T-helper 22 cell (primary cell): ENCODE measurements at regions not wholly inside any gene's neighbourhood (a gene's known extent, or its start where the extent isn't known, plus 50 kb on each side); places are given as distances from the start of the nearest gene placed in this dataset.

Experiments used
- DNase-seq: peaks from one replicate; pipeline ENCODE4 v3.0.0-alpha.2; 2020; ENCODE audit warnings: low read depth

DNA sequence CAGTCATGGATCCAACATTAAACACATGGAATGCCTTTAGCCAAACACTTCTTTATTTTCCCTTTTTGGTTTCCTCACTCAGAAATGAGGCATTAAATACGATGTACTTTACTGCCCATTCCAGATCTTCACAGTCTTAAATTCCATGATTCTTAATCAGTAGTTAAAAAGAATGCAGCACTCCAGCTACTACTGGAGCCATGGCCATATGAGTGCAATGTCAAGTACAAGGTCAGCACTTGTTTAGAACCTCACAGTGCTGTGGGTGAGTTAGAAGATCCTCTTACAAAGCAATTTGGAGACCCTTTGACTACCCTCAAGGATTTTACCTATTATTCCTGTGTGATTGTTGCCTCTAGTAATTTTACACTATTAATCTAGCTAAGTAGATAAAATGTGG lies 550.3 kb upstream of the LRRTM1 start:
- no peak for DNase-seq

DNA sequence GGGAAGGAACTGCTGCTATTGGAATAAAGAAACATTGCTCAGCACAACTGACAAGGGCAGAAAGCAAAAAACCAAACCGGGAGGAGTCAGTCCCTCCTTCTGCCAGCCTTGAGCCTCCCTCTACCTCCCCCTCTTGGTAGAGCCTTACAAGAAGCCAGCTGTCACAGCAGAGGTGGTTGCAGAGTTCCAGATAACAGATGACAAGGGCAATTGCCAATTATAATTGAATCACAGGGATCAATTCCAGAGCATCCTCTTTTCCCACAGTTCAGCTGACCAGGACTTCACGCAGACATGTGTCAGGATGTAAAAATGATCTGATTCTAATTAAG lies 548.2 kb upstream of the LRRTM1 start:
- DNase-seq, result no peak

DNA sequence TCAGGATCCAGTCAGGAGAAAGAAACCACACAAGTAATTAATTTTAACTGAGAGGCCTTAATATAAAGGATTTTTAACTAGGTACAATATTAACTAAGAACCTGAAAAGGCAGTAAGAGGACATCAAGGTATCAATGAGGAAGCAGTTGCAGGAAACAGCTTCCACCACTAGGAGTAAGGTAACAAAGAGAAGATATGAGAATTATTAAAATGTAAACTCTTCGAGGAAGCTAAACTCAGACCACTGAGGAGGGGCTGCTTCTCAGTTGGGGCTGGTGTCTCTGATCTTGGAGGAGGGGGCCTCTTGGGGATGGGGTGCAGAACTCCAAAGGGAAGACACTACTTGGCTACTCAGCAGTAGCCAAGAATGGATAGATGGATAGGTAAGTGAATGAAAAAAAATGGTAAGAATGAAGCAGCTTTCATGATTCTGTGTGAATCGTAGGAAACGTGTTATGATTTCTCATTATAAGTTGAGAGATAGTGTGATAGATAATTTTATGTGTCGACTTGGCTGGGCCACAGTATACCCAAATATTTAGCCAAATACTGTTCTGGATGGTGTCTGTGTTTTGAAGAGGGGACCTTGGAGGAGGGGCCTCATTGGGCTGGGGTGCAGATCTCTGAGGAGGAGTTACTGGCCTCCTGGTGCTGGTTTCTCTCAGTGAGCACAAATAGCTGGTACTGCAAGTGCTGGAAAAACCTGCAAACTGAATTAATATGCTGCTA lies 547.7 kb upstream of the LRRTM1 start:
- no peak for DNase-seq

DNA sequence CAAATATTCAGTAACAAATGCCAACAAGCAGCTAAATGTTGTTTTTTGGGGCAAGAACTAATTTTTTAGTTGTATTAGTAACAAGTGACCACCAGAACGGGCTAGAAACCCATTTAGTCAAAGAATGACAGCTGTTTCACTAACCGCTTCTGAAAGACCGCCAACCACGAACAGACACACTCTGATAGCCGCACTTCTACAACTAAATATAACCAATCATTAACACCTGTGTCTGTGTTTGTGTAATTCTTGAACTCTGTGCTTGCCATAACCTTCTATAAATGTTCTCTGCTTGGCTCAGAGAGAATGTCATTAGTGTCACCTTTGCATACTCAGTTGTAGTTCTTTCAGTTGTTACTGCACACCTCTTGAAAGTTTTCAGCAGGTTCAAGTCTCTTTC lies 526.3 kb upstream of the LRRTM1 start:
- DNase-seq, result no peak

DNA sequence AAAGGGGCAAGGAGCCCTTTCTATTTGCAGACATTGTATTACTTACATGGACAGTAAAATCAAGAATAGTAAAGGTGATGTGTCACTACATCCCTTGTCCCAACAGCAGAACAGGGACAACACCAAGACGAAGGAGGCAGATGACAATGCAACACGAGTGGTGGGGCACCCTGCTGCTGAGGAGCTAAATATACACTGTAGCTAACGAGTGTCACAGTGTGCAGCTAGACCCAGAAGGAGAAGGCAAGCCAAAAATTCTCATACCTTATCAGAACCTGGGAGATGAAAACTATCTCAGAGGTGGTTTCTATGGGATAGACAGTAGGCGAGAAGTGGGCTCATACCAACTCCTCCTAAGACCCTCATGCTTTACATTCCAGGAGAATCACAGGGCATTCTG lies 518.4 kb upstream of the LRRTM1 start:
- no peak for DNase-seq

DNA sequence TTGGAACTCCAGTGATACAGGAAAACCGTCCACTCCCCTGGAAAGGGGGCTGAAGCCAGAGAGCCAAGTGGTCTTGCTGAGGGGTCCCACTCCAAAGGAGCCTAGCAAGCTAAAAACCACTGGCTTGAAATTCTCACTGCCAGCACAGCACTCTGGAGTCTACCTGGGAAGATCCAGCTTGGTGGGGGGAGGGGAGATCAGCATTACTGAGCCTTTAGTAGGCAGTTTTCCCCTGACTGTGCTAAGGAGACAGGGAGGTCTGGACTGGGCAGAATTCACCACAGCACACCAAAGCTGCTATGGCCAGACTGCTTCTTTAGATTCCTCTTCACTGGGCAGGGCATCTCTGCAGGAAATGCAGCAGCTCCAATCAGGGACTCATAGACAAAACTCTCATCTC lies 510.7 kb upstream of the LRRTM1 start:
- no peak for DNase-seq

DNA sequence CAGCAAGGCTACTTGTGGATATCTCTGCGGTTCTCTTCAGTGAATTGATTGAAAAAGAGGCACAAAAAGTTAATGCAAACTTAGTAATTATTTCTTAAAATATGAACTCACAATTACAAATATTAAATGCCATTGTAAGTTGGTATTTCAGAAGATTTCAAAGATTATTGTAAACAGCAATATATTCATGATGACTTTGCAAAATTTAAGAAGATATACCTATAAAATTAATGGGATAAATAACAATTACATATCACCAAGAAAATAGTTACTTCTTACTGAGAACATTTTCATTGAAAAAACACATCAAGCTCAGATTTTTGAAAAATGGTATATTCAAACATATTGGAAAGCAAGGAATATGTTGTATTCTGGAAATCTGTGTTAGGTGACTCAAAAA lies 482.0 kb upstream of the LRRTM1 start:
- DNase-seq, result no peak

DNA sequence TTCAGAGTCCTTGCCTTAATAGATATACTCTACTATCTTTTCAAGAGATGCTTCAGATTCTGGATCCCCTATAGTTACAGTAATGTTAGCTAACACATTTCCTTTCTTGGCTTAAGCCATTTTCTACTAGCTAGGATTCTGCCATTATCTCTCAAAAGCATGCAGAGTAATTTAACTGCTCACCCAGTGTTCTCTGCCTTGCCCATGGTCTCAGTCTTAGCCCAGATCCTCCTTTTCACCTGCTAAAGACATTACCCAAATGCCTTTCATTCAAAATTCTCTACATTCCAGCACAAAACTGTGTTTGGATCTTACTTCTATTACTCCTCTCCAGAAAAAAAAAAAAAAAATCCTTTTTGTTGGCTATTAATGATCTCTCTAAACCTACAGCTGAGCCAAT lies 474.2 kb upstream of the LRRTM1 start:
- no peak for DNase-seq

DNA sequence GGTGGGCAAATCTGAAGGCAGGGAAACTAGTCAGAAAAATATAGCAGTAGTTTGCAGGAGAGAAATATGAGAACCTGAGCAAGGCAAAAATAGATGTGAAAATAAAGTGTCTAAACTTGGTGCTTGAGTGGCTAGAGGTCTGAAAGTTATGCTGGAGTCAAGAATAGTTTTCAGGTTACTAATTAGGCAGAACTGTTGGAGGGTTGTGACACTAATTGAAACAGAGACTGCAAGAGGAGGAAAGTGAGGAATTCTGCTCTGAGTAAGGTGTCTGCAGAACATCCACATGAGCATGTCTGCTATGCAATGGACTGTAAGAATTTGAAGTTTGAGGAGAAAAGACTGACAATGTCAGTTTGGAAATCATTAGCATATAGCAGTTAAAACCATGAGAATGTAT lies 444.0 kb upstream of the LRRTM1 start:
- no peak for DNase-seq

DNA sequence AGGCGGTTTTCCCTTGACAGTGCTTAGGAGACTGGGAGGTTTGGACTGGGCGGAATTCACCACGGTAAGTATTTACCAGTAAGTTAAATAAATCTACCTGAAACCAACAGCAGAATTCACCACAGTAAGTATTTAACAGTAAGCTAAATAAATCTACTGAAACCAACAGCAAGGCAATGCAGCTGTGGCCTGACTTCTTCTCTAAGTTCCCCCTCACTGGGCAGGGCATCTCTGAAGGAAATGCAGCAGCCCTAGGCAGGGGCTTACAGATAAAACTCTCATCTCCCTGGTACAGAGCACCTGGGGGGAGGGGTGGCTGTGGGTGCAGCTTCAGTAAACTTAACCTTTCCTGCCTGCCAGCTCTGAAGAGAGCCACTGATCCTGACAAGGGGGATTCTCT lies 432.5 kb upstream of the LRRTM1 start:
- DNase-seq, result no peak

DNA sequence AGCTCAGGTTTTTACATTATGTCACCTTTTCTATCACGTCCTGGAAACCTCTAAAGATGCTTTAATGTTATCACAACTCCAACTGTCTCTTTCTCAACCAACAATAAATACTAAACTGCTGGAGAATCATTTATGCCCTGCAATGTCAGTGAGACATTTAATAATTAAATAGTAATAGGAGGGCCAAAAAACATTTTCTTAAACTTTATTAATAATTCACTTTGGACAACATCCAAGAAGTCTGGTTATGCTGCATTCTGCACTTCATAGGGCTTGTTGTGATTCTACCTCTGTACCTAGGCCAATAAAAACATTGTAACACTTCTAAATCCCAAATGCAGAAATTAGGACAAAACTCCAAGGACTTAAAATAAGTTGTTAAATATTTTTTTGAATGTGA lies 420.4 kb upstream of the LRRTM1 start:
- DNase-seq, result no peak

DNA sequence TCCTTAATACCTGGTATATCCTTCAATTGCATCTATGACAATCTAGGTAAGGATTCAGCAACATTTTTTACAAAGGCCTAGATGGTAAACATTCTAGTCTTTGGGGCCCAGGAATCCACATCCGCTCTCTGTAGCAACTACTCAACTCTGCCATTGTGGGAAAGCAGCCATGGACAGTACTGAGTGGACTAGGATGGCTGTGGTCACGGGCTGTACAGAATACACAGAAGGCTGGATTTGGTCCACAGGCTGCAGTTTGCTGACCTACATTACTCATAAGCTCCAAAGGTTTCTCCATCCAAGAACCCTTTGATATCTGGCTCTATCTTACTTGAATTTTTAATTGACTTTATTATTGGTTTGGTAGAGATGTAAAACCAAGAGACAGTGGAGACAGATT lies 418.3 kb upstream of the LRRTM1 start:
- DNase-seq, result no peak

DNA sequence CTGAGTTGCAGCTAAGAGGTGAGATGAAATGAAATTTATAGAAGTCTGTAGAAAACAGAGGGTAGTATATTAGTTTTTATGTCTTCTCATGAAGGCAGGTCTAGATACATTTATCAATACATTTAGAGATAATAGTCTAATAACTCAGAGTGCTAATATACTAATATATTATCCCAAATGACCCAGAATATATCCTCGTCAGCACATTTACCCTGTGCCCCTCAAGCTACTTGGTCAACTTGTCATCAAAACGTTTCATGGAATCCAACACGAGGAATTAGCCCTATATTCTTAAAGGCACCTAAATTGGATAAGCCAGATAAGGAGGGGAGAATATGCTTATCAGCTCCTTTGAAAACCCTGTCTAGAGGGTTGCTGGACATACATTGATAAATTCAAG lies 415.1 kb upstream of the LRRTM1 start:
- DNase-seq, result no peak

DNA sequence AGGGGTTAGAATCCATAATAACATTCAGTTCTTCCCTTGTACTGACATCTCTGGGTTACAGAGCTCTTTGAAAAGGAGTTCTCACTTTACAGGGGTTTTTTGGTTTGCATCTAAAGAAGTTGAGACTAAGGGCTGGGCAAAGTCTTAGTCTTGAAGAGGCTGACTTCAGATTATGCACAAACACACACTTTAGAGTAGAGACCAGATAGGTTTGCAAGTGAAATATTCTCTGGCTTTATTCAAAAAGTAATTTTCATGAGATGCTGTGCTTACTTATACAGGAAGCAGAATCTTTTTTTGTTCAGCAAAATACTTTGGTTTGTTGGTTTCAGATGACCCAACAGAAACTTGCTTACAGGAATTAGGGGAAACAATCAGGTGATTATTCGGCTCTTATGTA lies 410.9 kb upstream of the LRRTM1 start:
- DNase-seq, result no peak

DNA sequence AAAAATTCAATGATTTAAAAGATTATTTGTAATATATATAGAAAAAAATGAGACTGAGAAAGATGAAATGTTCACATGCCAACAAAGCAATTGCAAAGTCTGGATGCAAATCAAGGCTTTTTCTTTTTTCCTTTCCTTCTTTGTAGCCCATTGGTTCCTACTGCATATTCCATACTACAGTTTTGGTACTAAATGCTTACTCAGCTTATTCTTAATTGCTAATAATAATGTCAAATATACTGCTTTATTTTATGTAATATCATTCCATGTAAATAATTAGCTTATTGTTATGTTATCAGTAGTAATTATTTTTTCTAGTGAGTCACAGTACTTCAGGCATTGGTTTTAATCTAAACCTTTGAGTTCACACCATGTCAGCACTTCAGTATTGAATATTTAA lies 407.4 kb upstream of the LRRTM1 start:
- DNase-seq, result no peak

DNA sequence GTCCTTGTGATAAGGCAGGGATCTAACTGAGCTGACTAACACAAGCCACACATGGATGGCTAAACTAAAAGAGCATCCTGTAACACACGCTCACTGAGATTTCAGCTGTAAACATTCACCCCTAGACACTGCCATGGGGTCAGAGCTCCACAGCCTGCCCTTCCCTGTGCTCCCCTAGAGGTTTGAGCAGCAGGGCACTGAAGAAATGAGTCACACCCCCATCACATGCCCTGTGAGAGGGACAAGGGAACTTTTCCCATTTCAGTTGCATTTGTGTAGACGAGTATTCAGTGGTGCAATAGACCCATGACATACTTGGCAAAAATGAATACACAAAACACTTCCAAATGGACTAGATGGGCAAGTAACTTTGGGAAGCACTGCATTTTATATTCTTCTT lies 402.4 kb upstream of the LRRTM1 start:
- DNase-seq, result no peak

DNA sequence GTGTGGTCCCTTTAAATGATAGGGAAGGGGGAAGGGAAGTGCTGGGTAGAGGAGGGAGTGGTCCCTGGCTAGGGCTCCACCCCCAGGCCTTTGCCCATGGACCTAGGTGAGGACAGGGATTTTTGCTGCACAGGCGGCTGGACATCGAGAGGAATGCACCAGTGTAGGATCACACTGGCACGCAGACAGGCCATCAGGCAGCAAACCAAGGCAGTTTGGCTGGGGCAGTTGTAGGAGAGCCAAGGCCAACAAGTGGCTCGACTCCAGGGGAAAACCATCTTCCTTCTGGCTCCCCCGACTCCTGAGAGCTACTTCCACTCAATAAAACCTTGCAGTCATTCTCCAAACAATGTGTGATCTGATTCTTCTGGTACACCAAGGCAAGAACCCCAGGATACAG lies 402.0 kb upstream of the LRRTM1 start:
- no peak for DNase-seq

DNA sequence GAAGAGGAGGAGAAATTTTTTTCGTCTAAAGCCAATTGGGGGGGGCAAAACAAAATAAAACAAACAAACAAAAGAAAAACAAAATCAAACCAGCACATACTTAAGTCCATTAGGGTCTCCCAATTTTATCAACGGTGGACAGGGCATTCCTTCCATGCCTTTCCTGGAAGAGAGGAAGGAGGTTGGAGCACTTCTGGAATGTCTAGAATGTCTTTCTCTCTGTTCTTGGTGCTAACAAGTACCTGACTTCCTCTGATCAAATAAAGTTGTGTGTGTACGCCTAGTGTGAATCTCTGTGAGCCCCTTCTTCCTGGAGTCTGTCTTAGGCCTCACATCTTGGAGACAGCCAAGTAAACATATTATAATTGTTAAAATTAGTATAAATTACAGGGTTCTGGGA lies 399.0 kb upstream of the LRRTM1 start:
- DNase-seq, result no peak

DNA sequence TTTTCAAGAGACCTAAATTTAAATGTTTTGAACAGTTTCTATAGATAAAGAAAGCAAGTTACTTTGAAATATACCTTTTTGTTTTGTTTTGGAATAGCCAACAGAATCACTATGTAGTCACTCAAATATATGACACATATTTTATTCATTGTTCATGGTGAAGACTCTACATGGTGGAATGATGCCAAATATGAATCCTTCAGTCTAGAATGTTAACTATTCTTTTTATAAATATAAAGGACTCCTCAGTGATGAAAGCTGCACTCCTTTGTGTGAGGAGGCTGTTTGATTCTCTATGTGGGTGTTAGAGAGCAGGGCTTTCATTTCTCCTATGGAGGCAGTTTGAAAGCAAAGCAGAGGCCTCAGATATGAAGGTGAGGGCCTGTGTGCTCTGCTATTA lies 396.4 kb upstream of the LRRTM1 start:
- no peak for DNase-seq
